Ovary (tissue), 3 donors: ENCODE measurements at regions not wholly inside any gene's neighbourhood (a gene's known extent, or its start where the extent isn't known, plus 50 kb on each side); places are given as distances from the start of the nearest gene placed in this dataset.

Experiments
- EP300 ChIP-seq: sonication (generic); formaldehyde crosslinking; IDR thresholded peaks from one replicate; pipeline ENCODE4 v1.6.1; 2017; ENCODE audit warnings: antibody characterized with exemption
- TF ChIP-seq, protein P1 (sequence below), 3 donors: fragments of 450-650 bp in 2 of 3; fragments of 200-600 bp in 1 of 3; IDR thresholded peaks; one replicate each; pipeline versions ENCODE4 v1.5.1 to v1.8.0; 2016 to 2022; ENCODE audit warnings: antibody characterized with exemption in 3 of 3, mild to moderate bottlenecking in 1 of 3
- donor health status: DM: no; HTN: no; CAD: no.

DNA sequence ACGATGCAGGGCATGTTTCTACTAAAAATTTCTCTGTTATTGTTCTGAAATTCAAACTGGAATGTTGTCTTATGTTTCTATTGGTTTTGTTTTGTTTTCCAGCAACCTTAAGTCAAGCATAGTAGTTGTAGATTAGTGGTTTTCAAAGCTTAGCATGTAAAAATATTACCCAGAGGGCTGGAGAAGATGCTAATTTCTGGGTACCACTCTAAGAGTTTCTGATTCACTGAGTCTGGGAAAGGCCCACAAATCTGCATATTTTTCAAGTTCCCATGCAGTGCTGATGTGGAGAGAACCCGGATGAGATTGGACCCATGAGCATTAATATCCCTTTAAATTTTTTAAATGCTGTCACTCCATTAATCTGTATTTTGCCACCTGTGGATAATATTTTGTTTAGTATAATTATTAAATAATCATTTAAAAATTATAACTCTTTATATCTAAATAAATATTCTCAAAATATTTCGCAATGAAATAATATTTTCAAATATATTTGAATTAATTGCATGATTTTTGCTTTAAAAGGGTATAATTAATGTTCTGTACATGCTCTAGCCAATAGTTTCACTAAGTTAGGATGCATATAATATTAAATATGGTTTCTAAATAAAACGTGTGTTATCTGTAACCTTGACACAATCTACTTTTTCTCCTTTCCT, 1274.7 kb upstream of the CADM2 start:
- TF ChIP-seq, protein P1, sequence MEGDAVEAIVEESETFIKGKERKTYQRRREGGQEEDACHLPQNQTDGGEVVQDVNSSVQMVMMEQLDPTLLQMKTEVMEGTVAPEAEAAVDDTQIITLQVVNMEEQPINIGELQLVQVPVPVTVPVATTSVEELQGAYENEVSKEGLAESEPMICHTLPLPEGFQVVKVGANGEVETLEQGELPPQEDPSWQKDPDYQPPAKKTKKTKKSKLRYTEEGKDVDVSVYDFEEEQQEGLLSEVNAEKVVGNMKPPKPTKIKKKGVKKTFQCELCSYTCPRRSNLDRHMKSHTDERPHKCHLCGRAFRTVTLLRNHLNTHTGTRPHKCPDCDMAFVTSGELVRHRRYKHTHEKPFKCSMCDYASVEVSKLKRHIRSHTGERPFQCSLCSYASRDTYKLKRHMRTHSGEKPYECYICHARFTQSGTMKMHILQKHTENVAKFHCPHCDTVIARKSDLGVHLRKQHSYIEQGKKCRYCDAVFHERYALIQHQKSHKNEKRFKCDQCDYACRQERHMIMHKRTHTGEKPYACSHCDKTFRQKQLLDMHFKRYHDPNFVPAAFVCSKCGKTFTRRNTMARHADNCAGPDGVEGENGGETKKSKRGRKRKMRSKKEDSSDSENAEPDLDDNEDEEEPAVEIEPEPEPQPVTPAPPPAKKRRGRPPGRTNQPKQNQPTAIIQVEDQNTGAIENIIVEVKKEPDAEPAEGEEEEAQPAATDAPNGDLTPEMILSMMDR (IDR thresholded peaks at IDR 0.05): no peak
- no peak for TF ChIP-seq EP300
